ENCODE measurements at regions not wholly inside any gene's neighbourhood (a gene's known extent, or its start where the extent isn't known, plus 50 kb on each side); places are given as distances from the start of the nearest gene placed in this dataset.

DNA sequence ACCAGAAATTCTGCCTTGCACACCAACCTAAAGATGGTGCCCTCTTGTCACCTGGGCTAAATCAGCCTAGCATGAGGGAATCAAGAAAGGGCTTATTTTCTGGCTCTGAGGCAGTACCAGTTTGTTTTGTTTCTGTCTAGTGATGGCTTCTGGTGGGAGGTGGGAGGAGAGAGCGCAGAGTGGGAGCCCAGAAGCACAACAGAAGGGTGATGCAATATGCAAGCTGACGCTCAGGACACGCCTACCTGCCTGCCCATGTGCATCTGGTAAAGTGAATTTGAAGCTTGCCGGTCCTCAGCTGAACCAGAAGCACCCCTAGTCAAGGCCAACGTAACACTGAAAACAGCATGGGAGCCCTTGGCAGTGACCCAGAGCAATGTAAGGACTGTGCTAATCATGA is 138.4 kb upstream of the TIAM1 start:
- no peak for ATAC-seq
- TF ChIP-seq TOX (CRISPR knock-in tag; IDR thresholded peaks at IDR 0.05; ENCODE audit: borderline replicate concordance), result no peak
- TF ChIP-seq GLIS3 (CRISPR knock-in tag; IDR thresholded peaks at IDR 0.05), result no peak
- TF ChIP-seq RARB (CRISPR knock-in tag; IDR thresholded peaks at IDR 0.05), result no peak
- TF ChIP-seq ZNF8 (CRISPR knock-in tag; IDR thresholded peaks at IDR 0.05), result no peak
- TF ChIP-seq, protein P1, sequence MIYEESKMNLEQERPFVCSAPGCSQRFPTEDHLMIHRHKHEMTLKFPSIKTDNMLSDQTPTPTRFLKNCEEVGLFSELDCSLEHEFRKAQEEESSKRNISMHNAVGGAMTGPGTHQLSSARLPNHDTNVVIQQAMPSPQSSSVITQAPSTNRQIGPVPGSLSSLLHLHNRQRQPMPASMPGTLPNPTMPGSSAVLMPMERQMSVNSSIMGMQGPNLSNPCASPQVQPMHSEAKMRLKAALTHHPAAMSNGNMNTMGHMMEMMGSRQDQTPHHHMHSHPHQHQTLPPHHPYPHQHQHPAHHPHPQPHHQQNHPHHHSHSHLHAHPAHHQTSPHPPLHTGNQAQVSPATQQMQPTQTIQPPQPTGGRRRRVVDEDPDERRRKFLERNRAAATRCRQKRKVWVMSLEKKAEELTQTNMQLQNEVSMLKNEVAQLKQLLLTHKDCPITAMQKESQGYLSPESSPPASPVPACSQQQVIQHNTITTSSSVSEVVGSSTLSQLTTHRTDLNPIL (CRISPR knock-in tag; IDR thresholded peaks at IDR 0.05; ENCODE audit: low read depth), result no peak

DNA sequence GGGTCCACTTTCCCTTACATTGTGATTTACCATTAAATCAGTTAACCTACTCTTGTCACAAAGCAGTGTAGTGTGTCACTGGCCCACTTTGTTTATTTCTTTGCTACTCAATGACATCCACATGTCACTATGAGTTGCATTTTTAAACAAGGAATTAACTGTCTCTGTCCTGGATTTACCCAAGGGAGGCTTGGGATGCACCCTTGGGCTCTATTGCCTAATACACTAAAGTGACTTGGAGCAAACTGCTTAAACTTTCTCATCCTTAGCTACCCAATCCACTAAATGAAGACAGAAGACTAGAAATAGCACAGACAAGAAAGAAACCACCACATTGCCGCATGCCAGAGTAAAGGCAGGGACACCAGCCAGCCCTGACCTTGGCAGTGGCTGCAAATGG is 136.2 kb upstream of the TIAM1 start:
- TF ChIP-seq ZNF70 (CRISPR knock-in tag; IDR thresholded peaks at IDR 0.05) (no peak), ARNTL (CRISPR knock-in tag; IDR thresholded peaks at IDR 0.05; ENCODE audit: borderline replicate concordance, low read depth) (no peak), PPARA (CRISPR knock-in tag; IDR thresholded peaks at IDR 0.05; ENCODE audit: borderline replicate concordance) (no peak), ZFP3 (CRISPR knock-in tag; IDR thresholded peaks at IDR 0.05) (no peak), ZNF565 (CRISPR knock-in tag; conservative IDR thresholded peaks at IDR 0.05; ENCODE audit: low read depth) (no peak), BACH2 (CRISPR knock-in tag; IDR thresholded peaks at IDR 0.05; ENCODE audit: borderline replicate concordance) (no peak), RARB (CRISPR knock-in tag; IDR thresholded peaks at IDR 0.05) (no peak), ZNF8 (CRISPR knock-in tag; IDR thresholded peaks at IDR 0.05) (no peak), ESRRG (CRISPR knock-in tag; IDR thresholded peaks at IDR 0.05) (no peak), CSDC2 (CRISPR knock-in tag; IDR thresholded peaks at IDR 0.05) (no peak), TCF4 (CRISPR knock-in tag; IDR thresholded peaks at IDR 0.05; ENCODE audit: borderline replicate concordance) (no peak), GLIS3 (CRISPR knock-in tag; IDR thresholded peaks at IDR 0.05) (no peak), SNAI2 (CRISPR knock-in tag; IDR thresholded peaks at IDR 0.05) (no peak), OSR1 (CRISPR knock-in tag; IDR thresholded peaks at IDR 0.05) (no peak)
- TF ChIP-seq, protein P1 (CRISPR knock-in tag; IDR thresholded peaks at IDR 0.05; ENCODE audit: low read depth), result no peak
- TF ChIP-seq, protein P2, sequence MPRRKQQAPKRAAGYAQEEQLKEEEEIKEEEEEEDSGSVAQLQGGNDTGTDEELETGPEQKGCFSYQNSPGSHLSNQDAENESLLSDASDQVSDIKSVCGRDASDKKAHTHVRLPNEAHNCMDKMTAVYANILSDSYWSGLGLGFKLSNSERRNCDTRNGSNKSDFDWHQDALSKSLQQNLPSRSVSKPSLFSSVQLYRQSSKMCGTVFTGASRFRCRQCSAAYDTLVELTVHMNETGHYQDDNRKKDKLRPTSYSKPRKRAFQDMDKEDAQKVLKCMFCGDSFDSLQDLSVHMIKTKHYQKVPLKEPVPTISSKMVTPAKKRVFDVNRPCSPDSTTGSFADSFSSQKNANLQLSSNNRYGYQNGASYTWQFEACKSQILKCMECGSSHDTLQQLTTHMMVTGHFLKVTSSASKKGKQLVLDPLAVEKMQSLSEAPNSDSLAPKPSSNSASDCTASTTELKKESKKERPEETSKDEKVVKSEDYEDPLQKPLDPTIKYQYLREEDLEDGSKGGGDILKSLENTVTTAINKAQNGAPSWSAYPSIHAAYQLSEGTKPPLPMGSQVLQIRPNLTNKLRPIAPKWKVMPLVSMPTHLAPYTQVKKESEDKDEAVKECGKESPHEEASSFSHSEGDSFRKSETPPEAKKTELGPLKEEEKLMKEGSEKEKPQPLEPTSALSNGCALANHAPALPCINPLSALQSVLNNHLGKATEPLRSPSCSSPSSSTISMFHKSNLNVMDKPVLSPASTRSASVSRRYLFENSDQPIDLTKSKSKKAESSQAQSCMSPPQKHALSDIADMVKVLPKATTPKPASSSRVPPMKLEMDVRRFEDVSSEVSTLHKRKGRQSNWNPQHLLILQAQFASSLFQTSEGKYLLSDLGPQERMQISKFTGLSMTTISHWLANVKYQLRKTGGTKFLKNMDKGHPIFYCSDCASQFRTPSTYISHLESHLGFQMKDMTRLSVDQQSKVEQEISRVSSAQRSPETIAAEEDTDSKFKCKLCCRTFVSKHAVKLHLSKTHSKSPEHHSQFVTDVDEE (CRISPR knock-in tag; IDR thresholded peaks at IDR 0.05), result no peak
- TF ChIP-seq, protein P3, sequence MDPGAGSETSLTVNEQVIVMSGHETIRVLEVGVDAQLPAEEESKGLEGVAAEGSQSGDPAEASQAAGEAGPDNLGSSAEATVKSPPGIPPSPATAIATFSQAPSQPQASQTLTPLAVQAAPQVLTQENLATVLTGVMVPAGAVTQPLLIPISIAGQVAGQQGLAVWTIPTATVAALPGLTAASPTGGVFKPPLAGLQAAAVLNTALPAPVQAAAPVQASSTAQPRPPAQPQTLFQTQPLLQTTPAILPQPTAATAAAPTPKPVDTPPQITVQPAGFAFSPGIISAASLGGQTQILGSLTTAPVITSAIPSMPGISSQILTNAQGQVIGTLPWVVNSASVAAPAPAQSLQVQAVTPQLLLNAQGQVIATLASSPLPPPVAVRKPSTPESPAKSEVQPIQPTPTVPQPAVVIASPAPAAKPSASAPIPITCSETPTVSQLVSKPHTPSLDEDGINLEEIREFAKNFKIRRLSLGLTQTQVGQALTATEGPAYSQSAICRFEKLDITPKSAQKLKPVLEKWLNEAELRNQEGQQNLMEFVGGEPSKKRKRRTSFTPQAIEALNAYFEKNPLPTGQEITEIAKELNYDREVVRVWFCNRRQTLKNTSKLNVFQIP (CRISPR knock-in tag; IDR thresholded peaks at IDR 0.05; ENCODE audit: borderline replicate concordance, low read depth), result no peak
- TF ChIP-seq, protein P4, sequence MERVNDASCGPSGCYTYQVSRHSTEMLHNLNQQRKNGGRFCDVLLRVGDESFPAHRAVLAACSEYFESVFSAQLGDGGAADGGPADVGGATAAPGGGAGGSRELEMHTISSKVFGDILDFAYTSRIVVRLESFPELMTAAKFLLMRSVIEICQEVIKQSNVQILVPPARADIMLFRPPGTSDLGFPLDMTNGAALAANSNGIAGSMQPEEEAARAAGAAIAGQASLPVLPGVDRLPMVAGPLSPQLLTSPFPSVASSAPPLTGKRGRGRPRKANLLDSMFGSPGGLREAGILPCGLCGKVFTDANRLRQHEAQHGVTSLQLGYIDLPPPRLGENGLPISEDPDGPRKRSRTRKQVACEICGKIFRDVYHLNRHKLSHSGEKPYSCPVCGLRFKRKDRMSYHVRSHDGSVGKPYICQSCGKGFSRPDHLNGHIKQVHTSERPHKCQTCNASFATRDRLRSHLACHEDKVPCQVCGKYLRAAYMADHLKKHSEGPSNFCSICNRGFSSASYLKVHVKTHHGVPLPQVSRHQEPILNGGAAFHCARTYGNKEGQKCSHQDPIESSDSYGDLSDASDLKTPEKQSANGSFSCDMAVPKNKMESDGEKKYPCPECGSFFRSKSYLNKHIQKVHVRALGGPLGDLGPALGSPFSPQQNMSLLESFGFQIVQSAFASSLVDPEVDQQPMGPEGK (CRISPR knock-in tag; IDR thresholded peaks at IDR 0.05; ENCODE audit: borderline replicate concordance), result no peak
- TF ChIP-seq, protein P5, sequence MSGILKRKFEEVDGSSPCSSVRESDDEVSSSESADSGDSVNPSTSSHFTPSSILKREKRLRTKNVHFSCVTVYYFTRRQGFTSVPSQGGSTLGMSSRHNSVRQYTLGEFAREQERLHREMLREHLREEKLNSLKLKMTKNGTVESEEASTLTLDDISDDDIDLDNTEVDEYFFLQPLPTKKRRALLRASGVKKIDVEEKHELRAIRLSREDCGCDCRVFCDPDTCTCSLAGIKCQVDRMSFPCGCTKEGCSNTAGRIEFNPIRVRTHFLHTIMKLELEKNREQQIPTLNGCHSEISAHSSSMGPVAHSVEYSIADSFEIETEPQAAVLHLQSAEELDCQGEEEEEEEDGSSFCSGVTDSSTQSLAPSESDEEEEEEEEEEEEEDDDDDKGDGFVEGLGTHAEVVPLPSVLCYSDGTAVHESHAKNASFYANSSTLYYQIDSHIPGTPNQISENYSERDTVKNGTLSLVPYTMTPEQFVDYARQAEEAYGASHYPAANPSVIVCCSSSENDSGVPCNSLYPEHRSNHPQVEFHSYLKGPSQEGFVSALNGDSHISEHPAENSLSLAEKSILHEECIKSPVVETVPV (CRISPR knock-in tag; IDR thresholded peaks at IDR 0.05), result no peak
- ATAC-seq, result no peak

DNA sequence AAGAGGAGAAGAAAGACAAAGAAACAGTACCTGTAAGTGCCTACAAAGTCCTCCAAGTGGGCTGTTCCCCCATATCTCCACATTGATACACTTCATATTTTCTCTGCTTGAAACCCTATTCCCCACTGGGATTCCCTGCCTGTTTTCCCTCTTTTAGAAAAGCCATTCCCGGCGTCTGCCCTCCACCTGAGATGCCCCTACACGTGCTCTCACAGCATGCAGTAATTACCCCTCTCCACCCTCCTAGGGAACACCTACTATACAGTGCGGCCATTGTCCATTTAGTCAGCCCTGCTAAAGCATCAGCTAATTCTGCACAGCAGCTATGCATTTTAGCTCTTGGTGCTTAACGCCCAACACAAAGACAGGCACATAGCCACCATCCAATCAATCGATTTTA is 135.7 kb upstream of the TIAM1 start:
- TF ChIP-seq, protein P4 (CRISPR knock-in tag; IDR thresholded peaks at IDR 0.05; ENCODE audit: borderline replicate concordance), result no peak
- TF ChIP-seq, protein P1 (CRISPR knock-in tag; IDR thresholded peaks at IDR 0.05; ENCODE audit: low read depth), result no peak
- no peak for TF ChIP-seq ISL1 (CRISPR knock-in tag; IDR thresholded peaks at IDR 0.05)
- no peak for TF ChIP-seq TOX (CRISPR knock-in tag; IDR thresholded peaks at IDR 0.05; ENCODE audit: borderline replicate concordance)
- no peak for TF ChIP-seq ESRRG (CRISPR knock-in tag; IDR thresholded peaks at IDR 0.05)
- ATAC-seq, result no peak

Measured in SK-N-SH treated with all-trans-retinoic acid at 6 μM for 48 hours (cell line).